HCT116 (cell line): ENCODE measurements at regions not wholly inside any gene's neighbourhood (a gene's known extent, or its start where the extent isn't known, plus 50 kb on each side); places are given as distances from the start of the nearest gene placed in this dataset.

Experiments used
- ATAC-seq: fragments of 200-7000 bp; cut with Tn5 transposase; 2 replicates; pipeline ENCODE4 v1.9.1; 2020; ENCODE audit warnings: mild to moderate bottlenecking, moderate library complexity
- BruUV-seq: library from RNA; stranded (reverse); fragments of 400-500 nt; replicated peaks from 2 replicates; lab custom pipeline; 2021; lab: Mats Ljungman, UMichigan
- CTCF ChIA-PET: fragments of 300-600 bp; sonication (Branson Sonifier 250); formaldehyde crosslinking; loops from one replicate; lab custom pipeline; 2021; ENCODE audit warnings: antibody characterized with exemption; lab: Charles Lee
- POLR2A ChIA-PET: fragments of 300-600, 350-600 bp; sonication (Branson Sonifier 250); formaldehyde crosslinking; loops from one replicate; lab custom pipeline; 2021; ENCODE audit warnings: antibody characterized with exemption; lab: Charles Lee
- RAD21 ChIA-PET, 2 experiments: fragments of 300-600 bp; sonication (Branson Sonifier 250); formaldehyde crosslinking; loops; one replicate each; lab custom pipeline; 2023; ENCODE audit warnings: low total read pairs in 2 of 2; ENCODE audit not compliant: uncharacterized antibody in 2 of 2, unreplicated experiment in 2 of 2, low non-redundant PET in 1 of 2; lab: Charles Lee
- DNase-seq: peaks from one replicate; pipeline ENCODE4 v3.0.0-alpha.2; 2010; ENCODE audit warnings: low read depth, low spot score
- H2AFZ ChIP-seq: fragments of 200-600 bp; shearing (Covaris generic), sonication (generic); 2 replicates; pipeline ENCODE4 v1.6.1; 2017; ENCODE audit warnings: low read depth, mixed run types, mixed read lengths, antibody characterized with exemption, low read length; ENCODE audit not compliant: poor library complexity, severe bottlenecking
- H3K27ac ChIP-seq: 2 replicates; pipeline ENCODE4 v1.5.1; 2012; ENCODE audit warnings: low read depth, low read length
- H3K27me3 ChIP-seq: fragments of 200-600 bp; sonication (generic); 2 replicates; pipeline ENCODE4 v1.6.1; 2016; ENCODE audit warnings: mixed run types, low read length, mixed read lengths; ENCODE audit not compliant: insufficient read depth
- H3K36me3 ChIP-seq, 2 experiments: fragments of 200-500 bp in 1 of 2; fragments of 200-600 bp in 1 of 2; sonication (Bioruptor generic) in 1 of 2; sonication (generic) in 1 of 2; 2 replicates each; pipeline versions ENCODE4 v1.5.1 to v1.6.1; 2014 to 2016; ENCODE audit warnings: low read length in 2 of 2, inconsistent platforms in 1 of 2, mixed read lengths in 1 of 2, mixed run types in 1 of 2; ENCODE audit not compliant: insufficient read depth in 2 of 2, control insufficient read depth in 1 of 2
- H3K4me1 ChIP-seq, 2 experiments: fragments of 200-600 bp in 1 of 2; sonication (generic) in 1 of 2; 2 replicates each; pipeline versions ENCODE4 v1.5.1 to v1.6.1; 2012 to 2017; ENCODE audit warnings: low read length in 2 of 2, inconsistent platforms in 1 of 2, mild to moderate bottlenecking in 1 of 2, mixed read lengths in 1 of 2, mixed run types in 1 of 2, moderate library complexity in 1 of 2; ENCODE audit not compliant: insufficient read depth in 2 of 2, control insufficient read depth in 1 of 2
- H3K4me2 ChIP-seq: fragments of 200-600 bp; sonication (generic); 2 replicates; pipeline ENCODE4 v1.6.1; 2017; ENCODE audit warnings: mixed run types, low read length, mixed read lengths
- H3K4me3 ChIP-seq, 2 experiments: fragments of 200-600 bp in 1 of 2; sonication (generic) in 1 of 2; replicated peaks in 1 of 2; 2 replicates each; pipeline ENCODE4 v1.5.1; 2011 to 2016; ENCODE audit warnings: low read length in 2 of 2, control low read depth in 1 of 2, low read depth in 1 of 2, mild to moderate bottlenecking in 1 of 2, mixed read lengths in 1 of 2, mixed run types in 1 of 2
- H3K79me2 ChIP-seq: fragments of 200-600 bp; sonication (generic); 2 replicates; pipeline ENCODE4 v1.6.1; 2017; ENCODE audit warnings: mild to moderate bottlenecking, mixed run types, low read length, moderate library complexity, mixed read lengths; ENCODE audit not compliant: insufficient read depth
- H3K9ac ChIP-seq: fragments of 200-600 bp; sonication (generic); 2 replicates; pipeline ENCODE4 v1.6.1; 2016; ENCODE audit warnings: low read length, mixed read lengths
- H3K9me2 ChIP-seq: fragments of 200-600 bp; sonication (generic), shearing (Covaris generic); 2 replicates; pipeline ENCODE4 v1.6.1; 2017; ENCODE audit warnings: mixed run types, mild to moderate bottlenecking, moderate library complexity; ENCODE audit not compliant: insufficient read depth
- H3K9me3 ChIP-seq, 2 experiments: fragments of 200-500 bp in 1 of 2; fragments of 200-600 bp in 1 of 2; sonication (Bioruptor generic) in 1 of 2; sonication (generic) in 1 of 2; 2 replicates each; pipeline ENCODE4 v1.6.1; 2014 to 2017; ENCODE audit warnings: low read length in 2 of 2, mixed read lengths in 2 of 2, inconsistent platforms in 1 of 2, low read depth in 1 of 2, mild to moderate bottlenecking in 1 of 2, mixed run types in 1 of 2, moderate library complexity in 1 of 2; ENCODE audit not compliant: control insufficient read depth in 1 of 2, insufficient read depth in 1 of 2
- H4K20me1 ChIP-seq: fragments of 200-600 bp; sonication (generic), shearing (Covaris generic); 2 replicates; pipeline ENCODE4 v1.6.1; 2017; ENCODE audit warnings: mixed run types, mild to moderate bottlenecking, moderate library complexity; ENCODE audit not compliant: insufficient read depth
- CEBPB ChIP-seq: IDR thresholded peaks from 2 replicates; pipeline ENCODE4 v1.6.1; 2012; ENCODE audit warnings: low read depth
- ELF1 ChIP-seq: IDR thresholded peaks from 2 replicates; pipeline ENCODE4 v1.6.1; 2012; ENCODE audit warnings: low read depth, borderline replicate concordance
- JUND ChIP-seq: IDR thresholded peaks from 2 replicates; pipeline ENCODE4 v1.6.1; 2012
- RAD21 ChIP-seq: IDR thresholded peaks from 2 replicates; pipeline ENCODE4 v1.6.1; 2012; ENCODE audit warnings: low read depth, mild to moderate bottlenecking
- SRF ChIP-seq: IDR thresholded peaks from 2 replicates; pipeline ENCODE4 v1.6.1; 2012; ENCODE audit warnings: low read depth
- ZNF274 ChIP-seq: fragments of 200-500 bp; sonication (Bioruptor generic); IDR thresholded peaks from 2 replicates; pipeline ENCODE4 v1.6.1; 2014; ENCODE audit warnings: mild to moderate bottlenecking, low read depth, low read length, inconsistent platforms
- intact Hi-C: fragments of 100-400 bp; cut with micrococcal nuclease; formaldehyde crosslinking; loops from 2 replicates; pipeline ENCODE4 v1.10.0; 2022
- TF ChIP-seq, protein P1 (sequence below): IDR thresholded peaks from 2 replicates; pipeline ENCODE4 v1.6.1; 2011; ENCODE audit warnings: mild to moderate bottlenecking, low read length, moderate library complexity; ENCODE audit not compliant: insufficient replicate concordance; ENCODE audit errors: extremely low read depth
- TF ChIP-seq, protein P2 (sequence below): IDR thresholded peaks from 2 replicates; pipeline ENCODE4 v1.6.1; 2012
- TF ChIP-seq, protein P3 (sequence below): IDR thresholded peaks from 2 replicates; pipeline ENCODE4 v1.6.1; 2012; ENCODE audit warnings: low read depth
- TF ChIP-seq, protein P4 (sequence below): IDR thresholded peaks from 2 replicates; pipeline ENCODE4 v1.6.1; 2012
- TF ChIP-seq, protein P5 (sequence below), 3 experiments: fragments of 200-600 bp in 1 of 3; sonication (generic) in 1 of 3; IDR thresholded peaks in 2 of 3; conservative IDR thresholded peaks in 1 of 3; 2 replicates each; pipeline ENCODE4 v1.5.1; 2012 to 2017; ENCODE audit warnings: low read depth in 2 of 3, low read length in 2 of 3, antibody characterized with exemption in 1 of 3, borderline replicate concordance in 1 of 3, control low read depth in 1 of 3, mild to moderate bottlenecking in 1 of 3, mixed read lengths in 1 of 3, mixed run types in 1 of 3, moderate library complexity in 1 of 3; ENCODE audit not compliant: insufficient read depth in 1 of 3

DNA sequence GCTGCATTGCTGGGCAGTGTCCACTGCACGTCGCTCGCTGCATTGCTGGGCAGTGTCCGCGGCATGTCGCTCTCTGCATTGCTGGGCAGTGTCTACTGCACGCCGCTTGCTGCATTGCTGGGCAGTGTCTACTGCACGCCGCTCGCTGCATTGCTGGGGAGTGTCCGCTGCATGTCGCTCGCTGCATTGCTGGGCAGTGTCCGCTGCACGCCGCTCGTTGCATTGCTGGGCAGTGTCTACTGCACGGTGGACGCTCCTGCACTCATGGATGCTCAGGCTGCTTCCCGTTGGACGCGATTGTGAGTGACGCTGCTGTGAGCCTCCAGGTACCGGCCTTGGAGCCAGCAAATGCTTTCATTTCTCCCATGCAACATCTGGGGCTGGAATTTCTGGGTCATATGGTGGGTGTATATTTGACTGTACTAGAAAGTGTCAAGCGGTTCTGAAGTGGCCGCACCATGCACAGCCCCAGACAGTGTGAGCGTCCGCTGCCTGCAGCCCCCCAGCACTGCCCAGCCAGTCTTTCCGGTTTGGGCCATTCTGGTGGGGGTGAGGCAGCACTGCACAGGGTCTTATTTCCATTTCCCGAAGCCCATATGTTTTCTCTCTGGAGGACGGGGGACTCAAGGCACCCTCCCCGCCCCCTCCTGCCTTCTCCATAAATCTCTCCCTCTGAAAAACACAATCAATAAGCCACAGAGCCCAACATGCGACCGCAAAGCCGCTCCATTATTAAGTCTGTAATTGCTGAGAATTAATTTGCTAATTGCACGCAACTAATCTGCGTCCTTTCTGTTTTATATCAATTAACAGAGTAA is 97.4 kb downstream of the YTHDF1 start (continued):
- TF ChIP-seq, protein P1, sequence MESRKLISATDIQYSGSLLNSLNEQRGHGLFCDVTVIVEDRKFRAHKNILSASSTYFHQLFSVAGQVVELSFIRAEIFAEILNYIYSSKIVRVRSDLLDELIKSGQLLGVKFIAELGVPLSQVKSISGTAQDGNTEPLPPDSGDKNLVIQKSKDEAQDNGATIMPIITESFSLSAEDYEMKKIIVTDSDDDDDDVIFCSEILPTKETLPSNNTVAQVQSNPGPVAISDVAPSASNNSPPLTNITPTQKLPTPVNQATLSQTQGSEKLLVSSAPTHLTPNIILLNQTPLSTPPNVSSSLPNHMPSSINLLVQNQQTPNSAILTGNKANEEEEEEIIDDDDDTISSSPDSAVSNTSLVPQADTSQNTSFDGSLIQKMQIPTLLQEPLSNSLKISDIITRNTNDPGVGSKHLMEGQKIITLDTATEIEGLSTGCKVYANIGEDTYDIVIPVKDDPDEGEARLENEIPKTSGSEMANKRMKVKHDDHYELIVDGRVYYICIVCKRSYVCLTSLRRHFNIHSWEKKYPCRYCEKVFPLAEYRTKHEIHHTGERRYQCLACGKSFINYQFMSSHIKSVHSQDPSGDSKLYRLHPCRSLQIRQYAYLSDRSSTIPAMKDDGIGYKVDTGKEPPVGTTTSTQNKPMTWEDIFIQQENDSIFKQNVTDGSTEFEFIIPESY: no peak

DNA sequence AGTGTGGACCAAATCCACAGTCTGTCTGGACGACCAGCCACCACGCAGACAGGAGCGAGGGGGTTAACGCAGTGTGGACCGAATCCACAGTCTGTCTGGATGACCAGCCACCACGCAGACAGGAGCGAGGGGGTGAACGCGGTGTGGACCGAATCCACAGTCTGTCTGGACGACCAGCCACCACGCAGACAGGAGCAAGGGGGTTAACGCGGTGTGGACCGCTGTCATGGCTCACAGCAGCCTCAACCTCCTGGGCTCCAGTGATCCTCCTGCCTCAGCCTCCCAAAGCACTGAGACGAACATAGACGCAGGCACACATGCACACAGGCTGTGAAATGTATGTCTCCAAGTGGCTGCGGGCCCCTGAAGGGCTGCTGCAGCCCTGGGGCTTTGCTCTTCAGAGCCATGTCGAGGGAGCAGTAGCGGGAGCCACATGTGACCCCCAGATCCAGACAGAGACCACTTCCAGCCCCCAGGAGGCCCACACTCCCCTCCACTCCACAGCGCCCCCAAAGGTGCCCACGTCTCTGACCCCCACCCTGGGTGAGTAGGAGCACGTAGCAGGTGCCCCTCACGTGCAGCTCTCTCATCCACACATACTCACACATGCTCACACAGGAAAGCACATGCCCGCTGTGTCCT is 98.1 kb downstream of the YTHDF1 start:
- H3K9ac ChIP-seq: no peak overlapping the region
- POLR2A ChIA-PET: no interaction called here
- H3K9me3 ChIP-seq: no peaks in the 10 kb centered on the region
- no peak overlapping the region for H2AFZ ChIP-seq
- H3K9me2 ChIP-seq: no peaks in the 10 kb centered on the region
- no peaks in the 10 kb centered on the region for H3K4me1 ChIP-seq
- H3K27me3 ChIP-seq: 0 out of 2 replicates have a peak, but pooled peaks cover 3% of the 10 kb centered on the region
- H3K27ac ChIP-seq: no peak overlapping the region
- H3K36me3 ChIP-seq: no peaks in the 10 kb centered on the region
- no TSS peak for BruUV-seq
- no peak overlapping the region for H3K4me2 ChIP-seq
- ATAC-seq (no peak), DNase-seq (no peak)
- CTCF ChIA-PET: no interaction called here
- RAD21 ChIA-PET: no interaction called here
- H4K20me1 ChIP-seq: no peaks in the 10 kb centered on the region
- H3K4me3 ChIP-seq: no peak overlapping the region
- intact Hi-C loops: no loop called here
- no peaks in the 10 kb centered on the region for H3K79me2 ChIP-seq
- TF ChIP-seq ZNF274 (no peak), ELF1 (no peak), RAD21 (no peak), JUND (no peak), SRF (no peak), CEBPB (no peak)
- TF ChIP-seq, protein P2, sequence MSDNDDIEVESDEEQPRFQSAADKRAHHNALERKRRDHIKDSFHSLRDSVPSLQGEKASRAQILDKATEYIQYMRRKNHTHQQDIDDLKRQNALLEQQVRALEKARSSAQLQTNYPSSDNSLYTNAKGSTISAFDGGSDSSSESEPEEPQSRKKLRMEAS: no peak
- TF ChIP-seq, protein P3, sequence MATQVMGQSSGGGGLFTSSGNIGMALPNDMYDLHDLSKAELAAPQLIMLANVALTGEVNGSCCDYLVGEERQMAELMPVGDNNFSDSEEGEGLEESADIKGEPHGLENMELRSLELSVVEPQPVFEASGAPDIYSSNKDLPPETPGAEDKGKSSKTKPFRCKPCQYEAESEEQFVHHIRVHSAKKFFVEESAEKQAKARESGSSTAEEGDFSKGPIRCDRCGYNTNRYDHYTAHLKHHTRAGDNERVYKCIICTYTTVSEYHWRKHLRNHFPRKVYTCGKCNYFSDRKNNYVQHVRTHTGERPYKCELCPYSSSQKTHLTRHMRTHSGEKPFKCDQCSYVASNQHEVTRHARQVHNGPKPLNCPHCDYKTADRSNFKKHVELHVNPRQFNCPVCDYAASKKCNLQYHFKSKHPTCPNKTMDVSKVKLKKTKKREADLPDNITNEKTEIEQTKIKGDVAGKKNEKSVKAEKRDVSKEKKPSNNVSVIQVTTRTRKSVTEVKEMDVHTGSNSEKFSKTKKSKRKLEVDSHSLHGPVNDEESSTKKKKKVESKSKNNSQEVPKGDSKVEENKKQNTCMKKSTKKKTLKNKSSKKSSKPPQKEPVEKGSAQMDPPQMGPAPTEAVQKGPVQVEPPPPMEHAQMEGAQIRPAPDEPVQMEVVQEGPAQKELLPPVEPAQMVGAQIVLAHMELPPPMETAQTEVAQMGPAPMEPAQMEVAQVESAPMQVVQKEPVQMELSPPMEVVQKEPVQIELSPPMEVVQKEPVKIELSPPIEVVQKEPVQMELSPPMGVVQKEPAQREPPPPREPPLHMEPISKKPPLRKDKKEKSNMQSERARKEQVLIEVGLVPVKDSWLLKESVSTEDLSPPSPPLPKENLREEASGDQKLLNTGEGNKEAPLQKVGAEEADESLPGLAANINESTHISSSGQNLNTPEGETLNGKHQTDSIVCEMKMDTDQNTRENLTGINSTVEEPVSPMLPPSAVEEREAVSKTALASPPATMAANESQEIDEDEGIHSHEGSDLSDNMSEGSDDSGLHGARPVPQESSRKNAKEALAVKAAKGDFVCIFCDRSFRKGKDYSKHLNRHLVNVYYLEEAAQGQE: no peak
- TF ChIP-seq, protein P4, sequence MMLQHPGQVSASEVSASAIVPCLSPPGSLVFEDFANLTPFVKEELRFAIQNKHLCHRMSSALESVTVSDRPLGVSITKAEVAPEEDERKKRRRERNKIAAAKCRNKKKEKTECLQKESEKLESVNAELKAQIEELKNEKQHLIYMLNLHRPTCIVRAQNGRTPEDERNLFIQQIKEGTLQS: no peak
- TF ChIP-seq, protein P5, sequence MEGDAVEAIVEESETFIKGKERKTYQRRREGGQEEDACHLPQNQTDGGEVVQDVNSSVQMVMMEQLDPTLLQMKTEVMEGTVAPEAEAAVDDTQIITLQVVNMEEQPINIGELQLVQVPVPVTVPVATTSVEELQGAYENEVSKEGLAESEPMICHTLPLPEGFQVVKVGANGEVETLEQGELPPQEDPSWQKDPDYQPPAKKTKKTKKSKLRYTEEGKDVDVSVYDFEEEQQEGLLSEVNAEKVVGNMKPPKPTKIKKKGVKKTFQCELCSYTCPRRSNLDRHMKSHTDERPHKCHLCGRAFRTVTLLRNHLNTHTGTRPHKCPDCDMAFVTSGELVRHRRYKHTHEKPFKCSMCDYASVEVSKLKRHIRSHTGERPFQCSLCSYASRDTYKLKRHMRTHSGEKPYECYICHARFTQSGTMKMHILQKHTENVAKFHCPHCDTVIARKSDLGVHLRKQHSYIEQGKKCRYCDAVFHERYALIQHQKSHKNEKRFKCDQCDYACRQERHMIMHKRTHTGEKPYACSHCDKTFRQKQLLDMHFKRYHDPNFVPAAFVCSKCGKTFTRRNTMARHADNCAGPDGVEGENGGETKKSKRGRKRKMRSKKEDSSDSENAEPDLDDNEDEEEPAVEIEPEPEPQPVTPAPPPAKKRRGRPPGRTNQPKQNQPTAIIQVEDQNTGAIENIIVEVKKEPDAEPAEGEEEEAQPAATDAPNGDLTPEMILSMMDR (IDR thresholded peaks at IDR 0.05 in 2 of 3, conservative IDR thresholded peaks at IDR 0.05 in 1 of 3; ENCODE audit: borderline replicate concordance in 1 of 3, insufficient read depth in 1 of 3, low read depth in 2 of 3, low read length in 2 of 3): no peak
- TF ChIP-seq, protein P1: no peak
